Upper lobe of left lung (tissue), 6 donors: ENCODE measurements at regions not wholly inside any gene's neighbourhood (a gene's known extent, or its start where the extent isn't known, plus 50 kb on each side); places are given as distances from the start of the nearest gene placed in this dataset.

Source experiments
- ATAC-seq, 2 donors: fragments of 200-7000 bp; cut with Tn5 transposase; one replicate each; pipeline ENCODE4 v1.9.1; 2022; ENCODE audit warnings: mild to moderate bottlenecking in 2 of 2, moderate library complexity in 2 of 2; ENCODE audit not compliant: low FRiP score in 2 of 2
- DNase-seq, 2 donors: peaks; one replicate each; pipeline ENCODE4 v3.0.0-alpha.2; 2019 to 2020
- H3K27ac ChIP-seq, 4 donors: fragments of 200-600 bp; sonication (generic); one replicate each; pipeline ENCODE4 v1.5.1; 2016 to 2019
- H3K27me3 ChIP-seq, 4 donors: fragments of 200-600 bp; sonication (generic); one replicate each; pipeline ENCODE4 v1.5.1; 2017 to 2019
- H3K36me3 ChIP-seq, 4 donors: fragments of 200-600 bp; sonication (generic); one replicate each; pipeline ENCODE4 v1.5.1; 2016 to 2019
- H3K4me1 ChIP-seq, 4 donors: fragments of 200-600 bp; sonication (generic); one replicate each; pipeline ENCODE4 v1.5.1; 2018 to 2019
- H3K4me3 ChIP-seq, 4 donors: fragments of 200-600 bp; sonication (generic); one replicate each; pipeline ENCODE4 v1.5.1; 2017 to 2019; ENCODE audit warnings: mild to moderate bottlenecking in 2 of 4, moderate library complexity in 1 of 4
- H3K9me3 ChIP-seq, 4 donors: fragments of 200-600 bp; sonication (generic); one replicate each; pipeline ENCODE4 v1.5.1; 2018 to 2019
- CTCF ChIP-seq, 6 experiments: fragments of 450-650 bp in 4 of 6; fragments of 200-600 bp in 2 of 6; sonication (generic) in 2 of 6; IDR thresholded peaks; one replicate each; pipeline ENCODE4 v1.5.1; 2016 to 2019; ENCODE audit warnings: antibody characterized with exemption in 6 of 6
- EP300 ChIP-seq, 4 donors: sonication (generic); formaldehyde crosslinking; IDR thresholded peaks; one replicate each; pipeline ENCODE4 v1.5.1; 2017; ENCODE audit warnings: antibody characterized with exemption in 4 of 4, control low read depth in 2 of 4
- POLR2A ChIP-seq, 4 donors: fragments of 450-650 bp; IDR thresholded peaks; one replicate each; pipeline ENCODE4 v1.5.1; 2016 to 2017; ENCODE audit warnings: antibody characterized with exemption in 4 of 4, mild to moderate bottlenecking in 2 of 4
- POLR2AphosphoS5 ChIP-seq, 2 donors: sonication (generic); formaldehyde crosslinking; IDR thresholded peaks; one replicate each; pipeline ENCODE4 v1.5.1; 2017; ENCODE audit warnings: antibody characterized with exemption in 2 of 2
- WGBS, 2 donors: methylation state at CpG; one replicate each; pipeline ENCODE4 v1.1.5; 2017 to 2018; 5-methylcytosine and 5-hydroxymethylcytosine counted together
- donor health status: DM: no; HTN: no; CAD: no; lungs with moderate emphysema.
- donor health status: DM: no; HTN: yes; CAD: no; lungs with severe emphysema.

- no peaks in the 10 kb centered on the region for H3K36me3 ChIP-seq
- TF ChIP-seq POLR2A (IDR thresholded peaks at IDR 0.05): no peak
- no peak for TF ChIP-seq CTCF (IDR thresholded peaks at IDR 0.05)
- TF ChIP-seq POLR2AphosphoS5 (IDR thresholded peaks at IDR 0.05): no peak
- TF ChIP-seq EP300 (IDR thresholded peaks at IDR 0.05): no peak
- H3K9me3 ChIP-seq: peaks cover 0 to 4% (median 1%) of the 10 kb centered on the region in 4 donors
- no peaks in the 10 kb centered on the region for H3K27me3 ChIP-seq
- H3K4me1 ChIP-seq: peaks cover 1 to 7% (median 4%) of the 10 kb centered on the region in 4 donors
- ATAC-seq: peak in 1 of 2 donors; percentile 57
- H3K27ac ChIP-seq: peak overlapping the region in 2 of 4 donors; percentile 25 to 36
- DNase-seq: no peak
- no peak overlapping the region for H3K4me3 ChIP-seq
- 80% methylated on average over 10 of the region's 10 CpGs for WGBS, 2 donors
Measured at GRCh38 chr2:236866542-236867340, 218.9 kb upstream of the COPS8 start.

- DNase-seq: no peak
- TF ChIP-seq POLR2A (IDR thresholded peaks at IDR 0.05): no peak
- TF ChIP-seq CTCF (IDR thresholded peaks at IDR 0.05): no peak
- no peak for TF ChIP-seq EP300 (IDR thresholded peaks at IDR 0.05)
- no peak for TF ChIP-seq POLR2AphosphoS5 (IDR thresholded peaks at IDR 0.05)
- Histone ChIP-seq H3K9me3 (peaks cover 0 to 4% (median 1%) of the 10 kb centered on the region in 4 donors), H3K4me3 (no peak overlapping the region), H3K36me3 (no peaks in the 10 kb centered on the region), H3K4me1 (peaks cover 6 to 13% (median 10%) of the 10 kb centered on the region in 4 donors), H3K27me3 (no peaks in the 10 kb centered on the region), H3K27ac (no peak overlapping the region)
- no peak for ATAC-seq
- 80 to 85% methylated on average over 12 of the region's 12 CpGs for WGBS, 2 donors
Measured at GRCh38 chr2:236867441-236868260, 218.0 kb upstream of the COPS8 start.

GRCh38 chr2:236870370-236870769, 215.3 kb upstream of the COPS8 start:
- WGBS, 2 donors: 59 to 69% methylated on average over 4 of the region's 4 CpGs
- DNase-seq (no peak), ATAC-seq (no peak)
- no peak overlapping the region for H3K4me3 ChIP-seq
- no peaks in the 10 kb centered on the region for H3K36me3 ChIP-seq
- H3K9me3 ChIP-seq: peaks cover 0 to 2% (median under 1%) of the 10 kb centered on the region in 4 donors
- peaks cover 10 to 22% (median 14%) of the 10 kb centered on the region in 4 donors for H3K4me1 ChIP-seq
- no peak for TF ChIP-seq POLR2A (IDR thresholded peaks at IDR 0.05)
- TF ChIP-seq CTCF (IDR thresholded peaks at IDR 0.05): no peak
- TF ChIP-seq EP300 (IDR thresholded peaks at IDR 0.05): no peak
- TF ChIP-seq POLR2AphosphoS5 (IDR thresholded peaks at IDR 0.05): no peak
- no peaks in the 10 kb centered on the region for H3K27me3 ChIP-seq
- H3K27ac ChIP-seq: peak overlapping the region in 2 of 4 donors; percentile 73 to 76

- 24 to 34% methylated on average over 6 of the region's 6 CpGs for WGBS, 2 donors
- no peaks in the 10 kb centered on the region for H3K36me3 ChIP-seq
- no peak overlapping the region for H3K4me3 ChIP-seq
- peaks cover 15 to 32% (median 24%) of the 10 kb centered on the region in 4 donors for H3K4me1 ChIP-seq
- ATAC-seq: peak; percentile 87 to 88
- no peaks in the 10 kb centered on the region for H3K9me3 ChIP-seq
- DNase-seq: peak in 1 of 2 donors; percentile 84
- TF ChIP-seq CTCF (IDR thresholded peaks at IDR 0.05) (no peak), POLR2AphosphoS5 (IDR thresholded peaks at IDR 0.05) (peak; percentile 88 to 96), EP300 (IDR thresholded peaks at IDR 0.05) (peak; percentile 81 to 98 (median 96)), POLR2A (IDR thresholded peaks at IDR 0.05) (peak in 1 of 4 donors; percentile 57)
- H3K27ac ChIP-seq: peak overlapping the region; percentile 69 to 76 (median 74)
- H3K27me3 ChIP-seq: no peaks in the 10 kb centered on the region
Measured at GRCh38 chr2:236871500-236872001, 214.1 kb upstream of the COPS8 start.
